HG03108 (cell line): ENCODE measurements at regions not wholly inside any gene's neighbourhood (a gene's known extent, or its start where the extent isn't known, plus 50 kb on each side); places are given as distances from the start of the nearest gene placed in this dataset.
"Not testable (repeated sequence)": the region's sequence is repeated elsewhere in the genome, so short reads cannot be mapped to it uniquely, and the experiment has no call there.

Experiments
- ATAC-seq: cut with Tn5 transposase; IDR thresholded peaks from one replicate; pipeline ENCODE4 v1.9.1; 2021; ENCODE audit warnings: moderate library complexity; ENCODE audit not compliant: unreplicated experiment

- ATAC-seq, result no peak
These were observed 78.1 kb upstream of the FRMD6 start for GRCh38 chr14:51573607-51574006.

GRCh38 chr14:51574009-51574408 is 77.7 kb upstream of the FRMD6 start:
- ATAC-seq, result no peak

- ATAC-seq, result no peak
These were observed 76.2 kb upstream of the FRMD6 start for GRCh38 chr14:51575349-51576116.

GRCh38 chr14:51576117-51576430 is 75.6 kb upstream of the FRMD6 start:
- no peak for ATAC-seq

- no peak for ATAC-seq
These were observed 74.8 kb upstream of the FRMD6 start for GRCh38 chr14:51576879-51577278.

GRCh38 chr14:51578853-51579252 is 72.9 kb upstream of the FRMD6 start:
- ATAC-seq, result no peak

GRCh38 chr14:51581017-51581881 is 70.5 kb upstream of the FRMD6 start:
- ATAC-seq, result no peak

GRCh38 chr14:51582437-51582836 is 69.3 kb upstream of the FRMD6 start:
- no peak for ATAC-seq

GRCh38 chr14:51585055-51585454 is 66.7 kb upstream of the FRMD6 start:
- ATAC-seq, result no peak

GRCh38 chr14:51592836-51593235 is 58.9 kb upstream of the FRMD6 start:
- no peak for ATAC-seq

GRCh38 chr14:51593397-51593796 is 58.3 kb upstream of the FRMD6 start:
- ATAC-seq, result no peak

GRCh38 chr14:51595881-51596455 is 55.7 kb upstream of the FRMD6 start:
- ATAC-seq, result no peak

GRCh38 chr14:51596488-51597117 is 55.1 kb upstream of the FRMD6 start:
- no peak for ATAC-seq

GRCh38 chr14:51597261-51598001 is 54.3 kb upstream of the FRMD6 start:
- no peak for ATAC-seq

GRCh38 chr14:51598924-51599600 is 52.6 kb upstream of the FRMD6 start:
- not testable (repeated sequence) for ATAC-seq

GRCh38 chr14:51600658-51601057 is 51.1 kb upstream of the FRMD6 start:
- ATAC-seq, result no peak
